Endothelial cell (in vitro differentiated cells): ENCODE measurements at regions not wholly inside any gene's neighbourhood (a gene's known extent, or its start where the extent isn't known, plus 50 kb on each side); places are given as distances from the start of the nearest gene placed in this dataset.

Experiments
- DNase-seq: peaks from one replicate; pipeline ENCODE4 v3.0.0; 2021; ENCODE audit warnings: low spot score
- H3K27ac Mint-ChIP-seq: one replicate; pipeline ENCODE4 v1.8.0; 2021; ENCODE audit warnings: mixed read lengths, inconsistent platforms; ENCODE audit not compliant: unreplicated experiment
- H3K27me3 Mint-ChIP-seq: one replicate; pipeline ENCODE4 v1.8.0; 2021; ENCODE audit warnings: mild to moderate bottlenecking, moderate library complexity, mixed read lengths, inconsistent platforms; ENCODE audit not compliant: unreplicated experiment
- H3K36me3 Mint-ChIP-seq: one replicate; pipeline ENCODE4 v1.8.0; 2021; ENCODE audit warnings: mild to moderate bottlenecking, low read depth, mixed read lengths, inconsistent platforms; ENCODE audit not compliant: unreplicated experiment
- H3K4me1 Mint-ChIP-seq: one replicate; pipeline ENCODE4 v1.8.0; 2021; ENCODE audit warnings: mild to moderate bottlenecking, mixed read lengths, inconsistent platforms; ENCODE audit not compliant: unreplicated experiment
- H3K4me3 Mint-ChIP-seq: one replicate; pipeline ENCODE4 v1.8.0; 2021; ENCODE audit warnings: mild to moderate bottlenecking, mixed read lengths, inconsistent platforms; ENCODE audit not compliant: unreplicated experiment
- H3K9me3 Mint-ChIP-seq: one replicate; pipeline ENCODE4 v1.8.0; 2021; ENCODE audit warnings: mixed read lengths, inconsistent platforms; ENCODE audit not compliant: unreplicated experiment
- CTCF ChIP-seq: fragments of 200-600 bp; sonication (generic); IDR thresholded peaks from one replicate; pipeline ENCODE4 v1.5.0; 2021; ENCODE audit warnings: antibody characterized with exemption; ENCODE audit not compliant: unreplicated experiment

GRCh38 chr15:25061808-25062550, 107.2 kb downstream of the SNRPN start:
- H3K36me3 Mint-ChIP-seq: peaks cover 99% of the 10 kb centered on the region
- H3K9me3 Mint-ChIP-seq: peaks cover 95% of the 10 kb centered on the region
- peak overlapping the region; percentile 57 for H3K27ac Mint-ChIP-seq
- peaks cover 6% of the 10 kb centered on the region for H3K4me1 Mint-ChIP-seq
- peak overlapping the region; percentile 90 for H3K4me3 Mint-ChIP-seq
- DNase-seq: no peak
- no peak for TF ChIP-seq CTCF
- peaks cover 77% of the 10 kb centered on the region for H3K27me3 Mint-ChIP-seq

- Mint-ChIP-seq H3K9me3 (peaks cover 97% of the 10 kb centered on the region), H3K27me3 (peaks cover 81% of the 10 kb centered on the region), H3K4me3 (peak overlapping the region; percentile 90), H3K27ac (peak overlapping the region; percentile 70), H3K36me3 (peaks cover 99% of the 10 kb centered on the region), H3K4me1 (peaks cover 6% of the 10 kb centered on the region)
- no peak for TF ChIP-seq CTCF
- DNase-seq: no peak
Measured at GRCh38 chr15:25062551-25063430, 108.0 kb downstream of the SNRPN start.

- Mint-ChIP-seq H3K9me3 (peaks cover 99% of the 10 kb centered on the region), H3K36me3 (peaks cover 100% of the 10 kb centered on the region), H3K27ac (no peak overlapping the region), H3K4me1 (peaks cover 10% of the 10 kb centered on the region), H3K4me3 (peak overlapping the region; percentile 85), H3K27me3 (peaks cover 80% of the 10 kb centered on the region)
- no peak for DNase-seq
- no peak for TF ChIP-seq CTCF
Measured at GRCh38 chr15:25065286-25065685, 110.5 kb downstream of the SNRPN start.

- Mint-ChIP-seq H3K9me3 (peaks cover 99% of the 10 kb centered on the region), H3K27me3 (peaks cover 81% of the 10 kb centered on the region), H3K4me1 (peaks cover 10% of the 10 kb centered on the region), H3K4me3 (peak overlapping the region; percentile 85), H3K36me3 (peaks cover 100% of the 10 kb centered on the region), H3K27ac (peak overlapping the region; percentile 70)
- no peak for DNase-seq
- TF ChIP-seq CTCF: no peak
Measured at GRCh38 chr15:25065876-25066275, 111.1 kb downstream of the SNRPN start.
